A549 (cell line): ENCODE measurements at regions not wholly inside any gene's neighbourhood (a gene's known extent, or its start where the extent isn't known, plus 50 kb on each side); places are given as distances from the start of the nearest gene placed in this dataset.
"Not testable (repeated sequence)": the region's sequence is repeated elsewhere in the genome, so short reads cannot be mapped to it uniquely, and the experiment has no call there.

ENCODE experiments used
- ATAC-seq, 2 experiments: fragments of 200-7000 bp in 1 of 2; fragments of >200 bp in 1 of 2; cut with Nextera tagmentation in 1 of 2; cut with Tn5 transposase in 1 of 2; 3 replicates each; pipeline versions ENCODE4 v1.8.0 to v1.9.1; 2018 to 2020; ENCODE audit warnings: mild to moderate bottlenecking in 1 of 2, moderate library complexity in 1 of 2
- CTCF ChIA-PET: fragments of 300-600 bp; sonication (Branson Sonifier 250); formaldehyde crosslinking; extraction: SDS; loops from one replicate; lab custom pipeline; 2021; ENCODE audit warnings: antibody characterized with exemption, inconsistent platforms; lab: Yijun Ruan, JAX
- POLR2A ChIA-PET: fragments of 350-600 bp; formaldehyde crosslinking; extraction: SDS; loops from one replicate; lab custom pipeline; 2021; ENCODE audit warnings: antibody characterized with exemption, inconsistent platforms; lab: Yijun Ruan, JAX
- DNase-seq, 2 experiments: peaks; one replicate each; pipeline versions ENCODE4 v3.0.0 to v3.0.0-alpha.2; 2011 to 2016; ENCODE audit warnings: low read depth in 1 of 2, low spot score in 1 of 2
- FAIRE-seq: peaks from 2 replicates; lab custom pipeline; 2011; peaks lifted over from hg19 to GRCh38; lab: Jason Lieb, UNC
- H3K27ac ChIP-seq, 2 experiments: fragments of >200 bp; sonication (Bioruptor Twin); formaldehyde crosslinking; 3 replicates each; pipeline ENCODE4 v1.5.1; 2016 to 2017
- H3K4me1 ChIP-seq: fragments of >200 bp; sonication (Bioruptor Twin); formaldehyde crosslinking; 3 replicates; pipeline ENCODE4 v1.6.1; 2016
- H3K4me2 ChIP-seq: fragments of >200 bp; sonication (Bioruptor Twin); formaldehyde crosslinking; 3 replicates; pipeline ENCODE4 v1.6.1; 2016
- H3K4me3 ChIP-seq: fragments of >200 bp; sonication (Bioruptor Twin); formaldehyde crosslinking; 3 replicates; pipeline ENCODE4 v1.5.1; 2016
- H3K9me3 ChIP-seq: fragments of >200 bp; sonication (Bioruptor Twin); formaldehyde crosslinking; 3 replicates; pipeline ENCODE4 v1.6.1; 2016
- ATOH8 ChIP-seq: fragments of 250-450 bp; sonication (Bioruptor Pico); IDR thresholded peaks from 2 replicates; pipeline ENCODE4 v1.5.0; 2020; ENCODE audit warnings: low read depth, mild to moderate bottlenecking, moderate library complexity
- BCL3 ChIP-seq: fragments of >200 bp; sonication (Bioruptor Twin); formaldehyde crosslinking; IDR thresholded peaks from 3 replicates; pipeline ENCODE4 v1.6.1; 2016
- CBX2 ChIP-seq: fragments of 200-600 bp; sonication (generic); IDR thresholded peaks from 2 replicates; pipeline ENCODE4 v1.6.1; 2016; ENCODE audit warnings: low read depth, mild to moderate bottlenecking, borderline replicate concordance
- CHD2 ChIP-seq: fragments of 150-350 bp; IDR thresholded peaks from 2 replicates; pipeline ENCODE4 v1.6.1; 2014; ENCODE audit warnings: low read length; ENCODE audit not compliant: partially characterized antibody
- CTCF ChIP-seq: fragments of >200 bp; sonication (Bioruptor Twin); formaldehyde crosslinking; IDR thresholded peaks from 3 replicates; pipeline ENCODE4 v1.5.1; 2016
- EHF ChIP-seq: fragments of 250-450 bp; sonication (Bioruptor Pico); IDR thresholded peaks from 2 replicates; pipeline ENCODE4 v1.5.0; 2020; ENCODE audit warnings: mild to moderate bottlenecking
- ELK1 ChIP-seq: fragments of 150-350 bp; IDR thresholded peaks from 2 replicates; pipeline ENCODE4 v1.6.1; 2014; ENCODE audit warnings: low read depth, mild to moderate bottlenecking, low read length
- EP300 ChIP-seq, 2 experiments: fragments of >200 bp; sonication (Bioruptor Twin); formaldehyde crosslinking; IDR thresholded peaks; 2 replicates in 1 of 2; 3 replicates in 1 of 2; pipeline ENCODE4 v1.6.1; 2016 to 2017
- FOSL2 ChIP-seq, 2 experiments: fragments of 450-650 bp in 1 of 2; fragments of >200 bp in 1 of 2; sonication (Bioruptor Twin) in 1 of 2; formaldehyde crosslinking; IDR thresholded peaks; 2 replicates each; pipeline versions ENCODE4 v1.5.0 to v1.6.1; 2016 to 2020; ENCODE audit warnings: mild to moderate bottlenecking in 1 of 2, moderate library complexity in 1 of 2
- HEYL ChIP-seq: fragments of 250-450 bp; sonication (Bioruptor Pico); IDR thresholded peaks from 2 replicates; pipeline ENCODE4 v1.8.0; 2021; ENCODE audit warnings: mild to moderate bottlenecking, moderate library complexity
- HMGXB4 ChIP-seq: fragments of 250-450 bp; sonication (Bioruptor Pico); IDR thresholded peaks from 2 replicates; pipeline ENCODE4 v1.5.0; 2021; ENCODE audit warnings: mild to moderate bottlenecking, moderate library complexity, borderline replicate concordance
- HOXA7 ChIP-seq: fragments of 250-450 bp; sonication (Bioruptor Pico); IDR thresholded peaks from 2 replicates; pipeline ENCODE4 v1.5.0; 2020; ENCODE audit warnings: mild to moderate bottlenecking, moderate library complexity
- JUNB ChIP-seq: fragments of >200 bp; sonication (Bioruptor Twin); formaldehyde crosslinking; IDR thresholded peaks from 2 replicates; pipeline ENCODE4 v1.6.1; 2016
- KDM1A ChIP-seq: fragments of 200-600 bp; sonication (generic); IDR thresholded peaks from 2 replicates; pipeline ENCODE4 v1.6.1; 2016; ENCODE audit warnings: low read depth, mild to moderate bottlenecking
- KDM5A ChIP-seq: fragments of 200-600 bp; sonication (generic); IDR thresholded peaks from 2 replicates; pipeline ENCODE4 v1.6.1; 2016; ENCODE audit warnings: antibody characterized with exemption, mild to moderate bottlenecking
- MAZ ChIP-seq: fragments of 150-350 bp; IDR thresholded peaks from 2 replicates; pipeline ENCODE4 v1.6.1; 2014; ENCODE audit warnings: antibody characterized with exemption, low read depth, low read length, borderline replicate concordance
- MYC ChIP-seq: IDR thresholded peaks from 2 replicates; pipeline ENCODE4 v1.6.1; 2012; ENCODE audit warnings: mild to moderate bottlenecking, inconsistent platforms, low read length, improper control_type of control experiment, borderline replicate concordance
- NPAS2 ChIP-seq: fragments of 250-450 bp; sonication (Bioruptor Pico); IDR thresholded peaks from 2 replicates; pipeline ENCODE4 v1.8.0; 2022; ENCODE audit warnings: mild to moderate bottlenecking, moderate library complexity, borderline replicate concordance
- POLR2AphosphoS2 ChIP-seq: conservative IDR thresholded peaks from 2 replicates; pipeline ENCODE4 v1.6.1; 2012; ENCODE audit warnings: low read length, improper control_type of control experiment, inconsistent platforms
- RFX5 ChIP-seq: fragments of 450-650 bp; IDR thresholded peaks from 2 replicates; pipeline ENCODE4 v1.7.1; 2014; ENCODE audit warnings: antibody characterized with exemption, mild to moderate bottlenecking, moderate library complexity
- SREBF2 ChIP-seq: fragments of 450-650 bp; IDR thresholded peaks from 2 replicates; pipeline ENCODE4 v1.6.1; 2014; ENCODE audit warnings: mild to moderate bottlenecking, moderate library complexity
- TFCP2L1 ChIP-seq: fragments of 250-450 bp; sonication (Bioruptor Pico); IDR thresholded peaks from 2 replicates; pipeline ENCODE4 v1.5.0; 2021; ENCODE audit warnings: mild to moderate bottlenecking
- USF2 ChIP-seq: fragments of 450-650 bp; IDR thresholded peaks from 2 replicates; pipeline ENCODE4 v1.6.1; 2014; ENCODE audit warnings: antibody characterized with exemption
- ZFP36 ChIP-seq: fragments of 450-650 bp; IDR thresholded peaks from 2 replicates; pipeline ENCODE4 v1.6.1; 2014; ENCODE audit warnings: borderline replicate concordance; ENCODE audit not compliant: partially characterized antibody
- WGBS: methylation state at CpG from one replicate; pipeline ENCODE4 v1.1.6; 2017; ENCODE audit errors: missing lambda C conversion rate; 5-methylcytosine and 5-hydroxymethylcytosine counted together

GRCh38 chr4:30559481-30559880 lies 160.7 kb upstream of the PCDH7 start:
- FAIRE-seq (no peak), ATAC-seq (no peak)
- TF ChIP-seq POLR2AphosphoS2 (no peak), HEYL (CRISPR knock-in tag) (no peak), KDM1A (no peak), CHD2 (no peak), EP300 (IDR thresholded peaks at IDR 0.05) (no peak), EHF (no peak), CBX2 (no peak), SREBF2 (no peak), USF2 (no peak), TFCP2L1 (CRISPR knock-in tag) (no peak), MYC (no peak), JUNB (no peak), ZFP36 (no peak), HOXA7 (CRISPR knock-in tag) (no peak), RFX5 (no peak), CTCF (no peak), FOSL2 (IDR thresholded peaks at IDR 0.05) (no peak), FOSL2 (CRISPR knock-in tag; IDR thresholded peaks at IDR 0.05) (no peak), BCL3 (no peak), HMGXB4 (CRISPR knock-in tag) (no peak)

GRCh38 chr4:30586850-30587249 lies 133.3 kb upstream of the PCDH7 start:
- Histone ChIP-seq H3K4me1 (no peaks in the 10 kb centered on the region), H3K9me3 (no peaks in the 10 kb centered on the region), H3K4me2 (no peak overlapping the region), H3K27ac (no peak overlapping the region), H3K4me3 (no peak overlapping the region)
- POLR2A ChIA-PET, result no interaction called here
- CTCF ChIA-PET, result interaction anchor here (1.3 kb wide), 1 partner anchor 9 kb away, joined by 3 read pairs; no protein-coding TSS in a partner anchor
- FAIRE-seq (no peak), ATAC-seq (no peak), DNase-seq (no peak)
- no peak for TF ChIP-seq ELK1
- TF ChIP-seq CHD2, result no peak
- no peak for TF ChIP-seq MAZ
- no peak for TF ChIP-seq NPAS2 (CRISPR knock-in tag)
- no peak for TF ChIP-seq KDM5A
- no peak for TF ChIP-seq JUNB
- no peak for TF ChIP-seq ATOH8
- no peak for TF ChIP-seq MYC
- WGBS, result 0% methylated on average over 3 of the region's 9 CpGs

More at GRCh38 chr4:30559481-30559880, 160.7 kb upstream of the PCDH7 start:
- Histone ChIP-seq H3K27ac (no peak overlapping the region), H3K4me2 (no peak overlapping the region), H3K4me3 (no peak overlapping the region), H3K4me1 (no peaks in the 10 kb centered on the region), H3K9me3 (no peaks in the 10 kb centered on the region)
- POLR2A ChIA-PET, result no interaction called here
- CTCF ChIA-PET, result no interaction called here
- WGBS, result 2% methylated on average over 4 of the region's 4 CpGs
- no peak for DNase-seq

GRCh38 chr4:30589669-30590068 lies 130.5 kb upstream of the PCDH7 start:
- H3K4me1 ChIP-seq, H3K4me2 ChIP-seq, CTCF ChIA-PET, H3K27ac ChIP-seq, H3K9me3 ChIP-seq, ATAC-seq, DNase-seq, H3K4me3 ChIP-seq, FAIRE-seq, POLR2A ChIA-PET: not testable (repeated sequence)
- WGBS, result 64% methylated on average over 3 of the region's 3 CpGs
